ENCODE measurements at regions not wholly inside any gene's neighbourhood (a gene's known extent, or its start where the extent isn't known, plus 50 kb on each side); places are given as distances from the start of the nearest gene placed in this dataset.
"Not testable (repeated sequence)": the region's sequence is repeated elsewhere in the genome, so short reads cannot be mapped to it uniquely, and the experiment has no call there.

DNA sequence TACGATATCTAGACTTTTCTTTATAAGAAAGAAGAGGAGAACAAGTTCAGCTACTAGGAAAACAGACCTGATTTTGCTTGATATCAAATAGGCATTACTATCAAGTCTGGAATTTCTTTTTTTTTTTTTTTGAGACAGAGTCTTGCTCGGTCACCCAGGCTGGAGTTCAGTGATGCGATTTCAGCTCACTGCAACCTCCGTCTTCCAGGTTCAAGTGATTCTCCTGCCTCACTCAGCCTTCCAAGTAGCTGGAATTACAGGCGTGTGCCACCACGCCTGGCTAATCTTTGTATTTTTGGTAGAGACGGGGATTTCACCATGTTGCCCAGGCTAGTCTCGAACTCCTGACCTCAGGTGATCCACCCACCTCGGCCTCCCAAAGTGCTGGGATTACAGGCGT is 78.8 kb upstream of the KLF4 start:
- not testable (repeated sequence) for DNase-seq

DNA sequence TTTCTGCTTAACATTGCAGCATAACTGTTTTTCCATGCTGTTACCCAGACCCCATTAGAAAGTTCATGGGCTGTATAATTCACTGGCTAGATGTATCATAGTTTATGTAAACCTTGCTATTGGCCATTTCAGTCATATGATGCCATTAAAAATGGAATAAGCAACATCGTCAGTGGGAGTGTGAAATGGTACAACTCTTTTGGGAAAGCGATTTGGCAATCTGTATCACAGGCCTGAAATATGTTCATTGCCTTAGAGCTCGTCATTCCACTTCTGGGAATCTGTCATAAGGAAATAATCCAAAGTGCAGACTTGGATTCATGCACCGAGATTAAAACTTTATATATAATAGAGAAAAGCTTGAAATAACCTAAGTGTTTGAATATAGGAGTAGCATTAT is 77.9 kb upstream of the KLF4 start:
- DNase-seq, result no peak

DNA sequence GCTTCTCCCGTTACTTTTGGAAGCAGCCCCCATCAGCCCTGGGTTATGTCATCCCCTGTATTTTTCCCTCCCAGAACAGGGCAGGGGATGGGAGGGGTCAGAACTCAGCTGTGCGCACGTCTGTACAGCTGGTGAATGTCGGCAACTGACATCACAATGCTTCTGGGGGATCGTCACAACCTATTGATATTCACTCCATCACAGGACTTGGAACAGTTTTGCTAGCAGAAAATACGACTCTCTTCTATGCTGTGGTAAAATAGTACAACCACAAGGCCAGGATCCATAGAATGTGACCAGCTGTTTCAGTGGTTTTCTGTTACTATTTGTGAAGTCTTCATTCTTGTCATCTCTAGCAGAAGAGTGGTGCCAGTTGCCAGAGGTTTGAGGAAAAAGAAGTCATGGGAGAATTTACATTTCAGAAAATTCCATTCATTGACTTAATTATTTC is 77.1 kb upstream of the KLF4 start:
- DNase-seq, result no peak

DNA sequence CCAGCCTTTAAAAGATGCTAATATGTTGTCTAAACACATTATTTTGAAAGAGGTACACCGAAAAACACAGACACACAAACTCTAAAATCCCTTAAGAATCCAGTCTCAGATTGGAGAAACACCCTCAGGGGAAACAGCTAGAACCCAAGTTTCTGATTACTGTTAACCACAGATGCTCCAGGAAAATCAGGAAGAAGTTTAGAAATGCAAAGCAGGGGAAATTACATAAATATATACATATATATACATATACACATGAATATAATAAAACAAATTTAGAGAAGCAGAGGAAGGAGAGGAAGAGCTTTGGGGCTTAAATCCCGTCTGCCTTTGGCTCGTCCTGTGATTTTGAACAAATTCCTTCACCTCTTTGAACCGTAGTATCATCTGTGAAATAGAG is 73.2 kb upstream of the KLF4 start:
- no peak for DNase-seq

DNA sequence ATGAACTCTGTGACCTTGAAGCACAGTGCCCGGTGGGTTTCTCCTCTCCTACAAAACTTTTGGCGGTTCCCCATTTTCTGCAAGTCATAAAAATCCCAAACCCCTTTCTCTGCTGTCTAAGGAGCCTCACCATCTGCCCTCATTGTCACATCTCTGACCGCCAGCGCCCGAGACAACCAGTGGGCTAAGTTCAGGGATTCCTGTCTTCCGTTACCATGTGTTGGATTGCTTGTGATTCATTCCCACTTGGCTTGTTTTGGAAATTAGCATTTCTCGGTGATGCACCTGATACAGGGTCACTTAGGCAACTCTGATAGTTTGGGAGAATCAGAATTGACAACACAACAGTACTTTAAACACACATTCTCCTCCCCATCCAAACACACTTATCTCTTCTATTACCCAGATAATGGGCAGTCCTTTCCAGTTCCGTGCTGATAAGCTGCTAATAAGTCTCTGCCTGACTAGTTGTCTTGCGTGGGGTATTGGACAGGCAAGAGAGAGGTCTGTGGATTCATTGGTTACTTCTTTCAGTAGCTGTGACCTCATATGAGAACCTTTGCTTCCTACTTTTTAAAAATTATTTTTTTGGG is 70.0 kb upstream of the KLF4 start:
- DNase-seq, result no peak

DNA sequence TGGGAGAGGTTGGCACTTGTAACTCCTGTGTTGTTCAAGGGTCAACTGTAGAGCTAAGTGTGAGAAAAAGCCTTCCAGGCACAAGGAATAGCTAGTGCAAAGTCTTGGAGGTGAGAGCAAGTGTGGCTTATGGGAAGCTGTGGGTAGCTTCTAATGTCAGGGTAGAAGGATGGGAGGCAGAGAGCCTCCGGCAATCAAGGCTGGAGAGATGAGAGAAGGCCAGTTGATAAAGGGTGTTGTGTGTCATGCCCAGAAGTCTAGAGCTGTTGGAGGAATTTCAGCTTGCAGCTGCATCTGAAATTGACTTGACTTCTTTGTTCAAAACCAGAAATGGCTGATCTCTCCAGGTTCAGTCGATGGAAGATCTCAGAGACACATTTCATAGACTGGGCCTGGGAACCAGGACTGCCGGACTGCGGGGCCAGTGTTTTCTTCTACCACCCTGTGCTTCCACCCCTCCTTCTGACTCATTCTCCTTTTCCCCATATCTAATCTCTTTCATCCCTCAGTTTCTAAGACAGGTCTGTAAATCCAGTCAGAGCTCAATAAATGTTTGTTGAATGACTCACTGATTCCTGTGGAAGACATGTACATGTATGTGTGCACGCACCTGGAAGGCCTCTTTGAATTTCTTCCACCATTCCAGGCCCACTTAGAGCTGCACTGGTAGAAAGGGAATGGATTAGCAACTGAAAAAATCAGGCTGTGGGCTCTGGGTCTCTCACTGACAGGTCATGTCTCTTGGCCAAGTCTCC is 67.8 kb upstream of the KLF4 start:
- DNase-seq, result no peak

DNA sequence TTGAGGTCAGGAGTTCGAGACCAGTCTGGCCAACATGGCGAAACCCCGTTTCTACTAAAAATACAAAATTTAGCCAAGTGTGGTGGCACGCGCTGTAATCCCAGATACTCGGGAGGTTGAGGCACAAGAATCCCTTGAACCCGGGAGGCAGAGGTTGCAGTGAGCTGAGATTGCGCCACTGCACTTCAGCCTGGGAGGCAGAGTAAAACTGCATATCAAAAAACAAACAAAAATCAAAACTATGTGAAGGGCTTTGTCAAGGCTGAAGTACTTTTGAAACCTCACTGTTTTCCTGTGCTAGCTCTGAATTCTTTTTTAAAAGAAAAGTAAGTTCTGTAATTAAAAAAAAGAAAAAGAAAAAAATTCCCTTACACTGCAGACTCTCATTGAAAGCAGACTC is 65.1 kb upstream of the KLF4 start:
- no peak for DNase-seq

DNA sequence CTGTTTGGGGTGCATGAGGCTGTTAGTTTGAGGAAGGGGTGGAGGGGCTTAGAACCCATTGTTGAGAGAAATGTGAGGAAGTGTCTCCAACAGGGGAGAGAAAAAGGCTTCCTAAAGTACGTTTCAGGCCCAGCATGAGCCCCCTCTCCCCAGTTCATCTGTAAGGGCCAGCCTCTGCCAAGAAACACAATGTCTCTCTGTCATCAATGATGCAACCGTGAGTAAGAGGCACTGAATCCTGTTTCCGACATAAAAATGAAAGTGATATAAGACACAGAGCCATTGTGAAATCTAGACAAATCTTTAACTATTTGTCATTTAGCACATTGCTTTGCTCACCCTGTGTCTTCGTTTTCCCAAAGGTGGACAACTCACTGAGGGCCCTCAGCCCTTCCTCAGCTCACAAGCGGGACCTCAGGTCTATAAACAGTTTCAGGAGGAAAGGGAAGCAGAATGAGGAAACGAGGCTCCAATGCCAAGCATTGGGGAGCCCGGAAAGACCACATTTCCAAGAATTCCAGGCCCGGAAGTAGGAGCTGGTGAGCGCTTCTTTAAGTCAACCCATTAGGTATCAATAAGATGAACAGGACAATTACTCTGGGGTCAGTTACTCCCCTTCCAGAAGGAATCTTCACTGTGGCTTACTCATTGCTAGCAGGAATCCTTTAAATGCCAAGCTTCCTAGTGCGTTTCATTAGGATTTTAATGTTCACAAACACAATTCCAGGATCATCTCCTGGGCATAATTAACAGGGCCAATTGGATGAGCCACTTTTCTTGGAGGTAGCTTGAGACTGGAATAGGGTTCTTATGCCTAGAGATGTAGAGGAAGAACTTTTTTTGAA is 59.0 kb upstream of the KLF4 start:
- DNase-seq, result no peak

DNA sequence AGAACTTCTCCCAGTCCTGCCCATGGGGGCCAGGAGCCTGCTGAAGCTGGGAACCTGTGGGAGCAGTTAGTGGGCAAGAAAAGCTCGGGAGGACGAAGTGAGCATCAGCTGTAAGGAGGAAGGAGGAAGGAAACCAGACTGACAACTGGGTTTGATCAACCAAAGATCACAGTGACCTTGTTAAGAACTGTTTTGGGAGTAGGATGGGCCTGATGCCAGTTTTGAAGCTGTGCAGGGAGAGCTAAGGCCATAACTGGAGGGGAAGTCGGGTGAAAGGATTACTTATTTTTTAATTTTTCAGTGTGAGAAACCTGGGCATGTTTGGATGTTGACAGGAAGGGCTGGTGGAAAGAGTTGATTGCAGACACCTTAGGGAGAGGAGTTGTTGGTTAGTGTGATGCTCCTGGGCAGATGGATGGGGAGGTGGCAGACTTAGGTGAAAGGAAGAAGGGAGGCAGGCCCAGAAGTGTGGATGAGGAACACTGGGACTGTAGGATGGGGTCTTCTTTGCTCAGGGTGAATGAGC is 58.3 kb upstream of the KLF4 start:
- DNase-seq, result no peak

DNA sequence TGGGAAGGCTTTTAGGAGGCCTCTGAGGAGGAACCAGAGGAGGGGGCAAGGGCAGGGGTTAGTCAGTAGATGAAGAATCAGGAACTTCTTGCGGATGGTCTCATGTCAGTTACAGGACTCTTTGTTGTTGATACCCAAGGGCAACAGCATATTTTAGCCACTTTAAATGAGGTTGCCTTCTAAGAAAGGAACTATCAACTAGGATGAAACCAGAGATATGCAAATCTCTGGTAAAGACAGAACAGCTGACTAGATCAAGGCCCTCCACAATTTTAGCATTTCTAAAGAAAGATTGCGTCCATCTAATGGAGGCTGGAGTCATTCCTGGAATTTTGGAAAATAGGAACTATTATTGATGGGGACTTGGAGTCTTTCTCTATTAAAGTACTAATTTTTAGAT is 57.7 kb upstream of the KLF4 start:
- DNase-seq, result no peak

DNA sequence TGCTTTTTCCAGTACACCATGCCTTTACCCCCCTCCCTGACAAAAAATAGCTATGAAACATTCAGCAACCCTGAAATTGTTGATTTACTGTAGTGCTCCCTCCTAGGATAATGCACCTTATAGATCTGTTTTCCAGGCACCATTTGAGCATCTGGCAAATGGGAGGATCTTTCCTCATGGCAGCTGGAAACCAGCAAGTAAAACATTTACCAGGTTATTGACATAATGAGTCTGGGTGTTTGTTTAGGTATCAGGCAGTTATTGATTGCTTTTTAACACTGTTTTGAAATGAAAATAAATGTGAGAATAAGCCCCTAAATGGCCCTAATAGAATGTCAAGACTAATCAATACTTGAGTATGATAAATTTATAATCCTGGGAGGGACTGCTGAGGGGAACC is 57.3 kb upstream of the KLF4 start:
- DNase-seq, result no peak

DNA sequence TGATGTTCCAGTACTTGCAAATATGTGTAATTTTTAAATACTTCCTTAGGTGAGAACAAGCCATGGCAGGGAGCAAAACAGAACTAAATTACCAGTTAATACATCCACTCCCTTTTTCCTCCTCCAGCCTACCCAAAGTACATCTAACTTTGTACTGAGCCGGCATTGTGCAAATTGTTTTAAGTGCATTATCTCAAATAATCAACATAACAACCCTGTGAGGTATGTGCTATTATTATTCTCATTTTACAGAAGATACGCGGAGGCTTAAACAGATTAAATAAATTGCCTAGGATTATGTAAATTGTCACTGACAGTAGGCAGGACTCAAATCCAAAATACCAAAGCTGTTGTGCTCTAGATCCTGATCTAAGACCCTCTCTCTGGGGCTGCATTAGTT is 55.5 kb upstream of the KLF4 start:
- no peak for DNase-seq

DNA sequence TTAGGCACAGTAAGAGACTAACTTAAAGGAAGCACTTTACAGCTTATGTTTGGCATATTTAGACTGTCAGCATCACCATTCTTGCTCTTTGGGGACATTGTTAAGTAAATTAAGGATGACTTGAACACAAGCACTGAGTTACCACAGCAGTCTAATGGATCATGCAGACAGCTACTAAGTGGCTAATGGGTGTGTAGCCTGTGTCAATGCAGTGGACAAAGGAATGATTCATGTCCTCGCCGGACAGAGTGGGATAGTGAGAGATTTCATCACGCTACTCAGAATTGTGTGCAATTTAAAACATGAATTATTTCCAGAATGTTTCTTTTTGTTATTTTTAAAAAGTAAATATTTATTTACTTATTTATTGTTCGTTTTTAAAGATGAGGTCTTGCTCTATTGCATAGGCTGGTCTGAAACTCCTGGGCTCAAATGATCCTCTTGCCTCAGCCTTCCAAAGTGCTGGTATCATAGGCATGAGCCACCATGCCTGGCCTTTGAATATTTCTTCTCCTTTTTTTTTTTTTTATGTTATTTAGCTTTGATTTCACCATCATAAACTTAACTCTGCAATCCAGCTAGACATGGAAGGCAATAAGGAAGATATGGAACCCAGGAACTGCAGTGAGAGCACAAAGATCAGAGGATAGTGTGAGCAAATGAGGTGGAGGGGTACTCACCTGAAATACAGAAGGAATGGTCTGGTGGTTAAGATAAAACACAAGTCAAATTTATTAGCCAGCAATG is 53.0 kb upstream of the KLF4 start:
- DNase-seq, result no peak

DNA sequence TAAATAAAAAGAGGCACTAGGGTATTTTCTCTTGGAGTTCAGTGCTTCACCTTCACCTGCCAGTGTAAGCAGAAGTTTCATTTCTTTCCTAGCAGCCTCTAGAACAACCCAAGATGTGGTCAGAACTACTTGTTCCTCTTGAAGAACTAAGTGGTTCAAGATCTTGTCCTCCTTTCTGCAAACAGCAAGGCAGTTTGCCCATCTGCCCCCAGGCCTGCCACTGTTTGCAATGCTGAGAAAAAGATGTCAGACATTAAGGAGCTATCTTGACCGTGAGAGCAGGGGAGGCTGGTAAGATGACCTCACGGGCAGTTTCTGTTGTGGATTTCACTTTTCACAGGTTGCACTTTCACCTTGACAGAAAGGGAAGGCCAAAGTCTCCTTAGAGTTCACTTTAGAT is 52.0 kb upstream of the KLF4 start:
- DNase-seq, result no peak

DNA sequence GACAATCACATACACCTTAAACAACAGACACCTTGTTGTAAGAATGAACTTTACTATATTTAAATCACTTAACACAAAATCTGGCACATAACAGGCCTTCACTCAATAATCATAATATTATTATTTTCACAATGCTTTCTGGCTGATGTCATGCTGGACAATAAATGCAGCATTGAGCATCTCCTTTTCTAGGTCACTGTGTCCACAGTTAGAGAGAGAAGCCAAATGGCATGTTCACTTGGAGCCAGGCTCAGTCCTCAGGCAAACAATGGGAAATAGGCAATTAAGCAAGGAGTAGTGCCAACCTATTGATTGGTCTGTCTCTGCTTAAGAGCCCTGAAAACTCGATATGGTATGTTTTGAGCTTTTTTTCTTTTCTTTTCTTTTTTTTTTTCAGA is 50.6 kb upstream of the KLF4 start:
- DNase-seq, result no peak

DNA sequence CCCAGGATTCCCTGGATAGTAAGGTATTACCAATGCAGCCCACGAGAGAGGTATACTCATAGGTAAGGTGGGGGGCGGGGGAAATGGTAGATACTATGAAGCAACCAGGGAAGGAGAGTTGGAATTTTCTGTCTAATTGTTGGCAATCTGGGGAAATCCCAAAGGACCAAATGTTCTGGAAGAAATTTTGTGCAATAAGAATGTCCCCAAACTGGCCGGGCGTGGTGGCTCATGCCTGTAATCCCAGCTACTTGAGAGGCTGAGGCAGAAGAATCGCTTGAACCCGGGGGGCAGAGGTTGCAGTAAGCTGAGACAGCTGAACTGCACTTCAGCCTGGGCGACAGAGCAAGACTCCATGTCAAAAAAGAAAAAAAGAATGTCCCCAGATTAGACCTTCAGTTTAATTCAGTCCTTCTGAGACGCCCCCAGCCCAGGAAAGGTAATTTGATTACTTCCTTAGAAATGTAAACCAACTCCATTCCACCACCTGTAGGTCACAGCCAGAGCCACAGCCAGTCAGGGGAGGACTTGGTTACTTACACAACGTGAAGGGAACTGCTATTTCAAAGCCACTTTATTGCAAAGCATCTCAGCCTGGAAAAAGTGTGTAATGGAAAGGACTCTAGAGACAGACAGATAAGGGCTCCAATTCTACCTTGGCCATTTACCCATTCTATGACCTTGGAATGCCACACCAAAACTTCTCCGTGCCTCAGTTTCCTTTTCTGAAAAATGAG is 50.0 kb upstream of the KLF4 start:
- DNase-seq, result no peak
